ENCODE measurements at regions not wholly inside any gene's neighbourhood (a gene's known extent, or its start where the extent isn't known, plus 50 kb on each side); places are given as distances from the start of the nearest gene placed in this dataset.

GRCh38 chr15:35911052-35911777 lies 365.2 kb upstream of the DPH6 start:
- H3K36me3 ChIP-seq (ENCODE audit: insufficient read depth, low read length) = no peaks in the 10 kb centered on the region
- no peaks in the 10 kb centered on the region for H3K79me2 ChIP-seq (ENCODE audit: insufficient read depth, low read length)
- no peaks in the 10 kb centered on the region for H4K20me1 ChIP-seq (ENCODE audit: insufficient read depth, low read length)
- no peak overlapping the region for H2AFZ ChIP-seq (ENCODE audit: low read depth, low read length)
- no peaks in the 10 kb centered on the region for H3K4me1 ChIP-seq (ENCODE audit: insufficient read depth, low read length)
- H3K9me3 ChIP-seq (ENCODE audit: insufficient read depth, low read length, severe bottlenecking) = no peaks in the 10 kb centered on the region
- no peak overlapping the region for H3K9ac ChIP-seq (ENCODE audit: low read depth, low read length)
- no peak for ATAC-seq (ENCODE audit: insufficient read depth, low read depth)
- no peak for DNase-seq
- H3K27me3 ChIP-seq (ENCODE audit: insufficient read depth, low read length, poor library complexity) = no peaks in the 10 kb centered on the region
- no peak overlapping the region for H3K4me2 ChIP-seq (ENCODE audit: insufficient read depth, low read length)
- no peak overlapping the region for H3K4me3 ChIP-seq (ENCODE audit: low read depth in 1 of 2, low read length in 2 of 2)
- no peak overlapping the region for H3K27ac ChIP-seq (ENCODE audit: low read length)
- no peak for TF ChIP-seq EZH2 (IDR thresholded peaks at IDR 0.05; ENCODE audit: borderline replicate concordance, low read depth, low read length, severe bottlenecking)

- Histone ChIP-seq H2AFZ (ENCODE audit: low read depth, low read length) (no peak overlapping the region), H3K27ac (ENCODE audit: low read length) (no peak overlapping the region), H3K4me1 (ENCODE audit: insufficient read depth, low read length) (no peaks in the 10 kb centered on the region), H3K36me3 (ENCODE audit: insufficient read depth, low read length) (no peaks in the 10 kb centered on the region), H3K9me3 (ENCODE audit: insufficient read depth, low read length, severe bottlenecking) (no peaks in the 10 kb centered on the region), H3K4me3 (ENCODE audit: low read depth in 1 of 2, low read length in 2 of 2) (no peak overlapping the region), H3K27me3 (ENCODE audit: insufficient read depth, low read length, poor library complexity) (no peaks in the 10 kb centered on the region), H4K20me1 (ENCODE audit: insufficient read depth, low read length) (no peaks in the 10 kb centered on the region), H3K79me2 (ENCODE audit: insufficient read depth, low read length) (no peaks in the 10 kb centered on the region), H3K4me2 (ENCODE audit: insufficient read depth, low read length) (no peak overlapping the region), H3K9ac (ENCODE audit: low read depth, low read length) (no peak overlapping the region)
- DNase-seq (no peak), ATAC-seq (ENCODE audit: insufficient read depth, low read depth) (no peak)
- TF ChIP-seq EZH2 (IDR thresholded peaks at IDR 0.05; ENCODE audit: borderline replicate concordance, low read depth, low read length, severe bottlenecking) (no peak), CTCF (IDR thresholded peaks at IDR 0.05; ENCODE audit: borderline replicate concordance, extremely low read depth, low read length, poor library complexity, severe bottlenecking) (no peak)
Observed at GRCh38 chr15:35912196-35912595, 366.2 kb upstream of the DPH6 start.

- Histone ChIP-seq H3K27ac (ENCODE audit: low read length) (no peak overlapping the region), H2AFZ (ENCODE audit: low read depth, low read length) (no peak overlapping the region), H3K9ac (ENCODE audit: low read depth, low read length) (no peak overlapping the region), H3K27me3 (ENCODE audit: insufficient read depth, low read length, poor library complexity) (no peaks in the 10 kb centered on the region), H3K9me3 (ENCODE audit: insufficient read depth, low read length, severe bottlenecking) (no peaks in the 10 kb centered on the region), H3K4me2 (ENCODE audit: insufficient read depth, low read length) (no peak overlapping the region), H3K79me2 (ENCODE audit: insufficient read depth, low read length) (no peaks in the 10 kb centered on the region), H3K36me3 (ENCODE audit: insufficient read depth, low read length) (no peaks in the 10 kb centered on the region), H3K4me1 (ENCODE audit: insufficient read depth, low read length) (no peaks in the 10 kb centered on the region), H3K4me3 (ENCODE audit: low read depth in 1 of 2, low read length in 2 of 2) (no peak overlapping the region), H4K20me1 (ENCODE audit: insufficient read depth, low read length) (no peaks in the 10 kb centered on the region)
- DNase-seq (no peak), ATAC-seq (ENCODE audit: insufficient read depth, low read depth) (no peak)
- TF ChIP-seq CTCF (IDR thresholded peaks at IDR 0.05; ENCODE audit: borderline replicate concordance, extremely low read depth, low read length, poor library complexity, severe bottlenecking) (no peak), EZH2 (IDR thresholded peaks at IDR 0.05; ENCODE audit: borderline replicate concordance, low read depth, low read length, severe bottlenecking) (no peak)
Observed at GRCh38 chr15:35914573-35914972, 368.6 kb upstream of the DPH6 start.

GRCh38 chr15:35921046-35921445 lies 375.1 kb upstream of the DPH6 start:
- Histone ChIP-seq H2AFZ (ENCODE audit: low read depth, low read length) (no peak overlapping the region), H4K20me1 (ENCODE audit: insufficient read depth, low read length) (no peaks in the 10 kb centered on the region), H3K36me3 (ENCODE audit: insufficient read depth, low read length) (no peaks in the 10 kb centered on the region), H3K9me3 (ENCODE audit: insufficient read depth, low read length, severe bottlenecking) (no peaks in the 10 kb centered on the region), H3K4me2 (ENCODE audit: insufficient read depth, low read length) (no peak overlapping the region), H3K79me2 (ENCODE audit: insufficient read depth, low read length) (no peaks in the 10 kb centered on the region), H3K4me3 (ENCODE audit: low read depth in 1 of 2, low read length in 2 of 2) (no peak overlapping the region), H3K9ac (ENCODE audit: low read depth, low read length) (no peak overlapping the region), H3K4me1 (ENCODE audit: insufficient read depth, low read length) (no peaks in the 10 kb centered on the region), H3K27ac (ENCODE audit: low read length) (no peak overlapping the region), H3K27me3 (ENCODE audit: insufficient read depth, low read length, poor library complexity) (no peaks in the 10 kb centered on the region)
- TF ChIP-seq EZH2 (IDR thresholded peaks at IDR 0.05; ENCODE audit: borderline replicate concordance, low read depth, low read length, severe bottlenecking) (no peak), CTCF (IDR thresholded peaks at IDR 0.05; ENCODE audit: borderline replicate concordance, extremely low read depth, low read length, poor library complexity, severe bottlenecking) (no peak)
- ATAC-seq (ENCODE audit: insufficient read depth, low read depth) (no peak), DNase-seq (no peak)

Measured in DND-41 (cell line).